Neural progenitor cell (in vitro differentiated cells): ENCODE measurements at regions not wholly inside any gene's neighbourhood (a gene's known extent, or its start where the extent isn't known, plus 50 kb on each side); places are given as distances from the start of the nearest gene placed in this dataset.
"Not testable (repeated sequence)": the region's sequence is repeated elsewhere in the genome, so short reads cannot be mapped to it uniquely, and the experiment has no call there.

Experiments
- CTCF ChIP-seq: fragments of 200-600 bp; sonication (generic); IDR thresholded peaks from 2 replicates; pipeline ENCODE4 v1.5.1; 2017; ENCODE audit warnings: antibody characterized with exemption, mild to moderate bottlenecking
- EZH2 ChIP-seq: fragments of 200-600 bp; sonication (generic); IDR thresholded peaks from 2 replicates; pipeline ENCODE4 v1.6.1; 2017; ENCODE audit warnings: antibody characterized with exemption, mild to moderate bottlenecking, moderate library complexity

GRCh38 chr15:22274376-22274775 lies 184.3 kb upstream of the GOLGA6L22 start:
- not testable (repeated sequence) for TF ChIP-seq EZH2, CTCF
